Ecto neural progenitor cell (in vitro differentiated cells): ENCODE measurements at regions not wholly inside any gene's neighbourhood (a gene's known extent, or its start where the extent isn't known, plus 50 kb on each side); places are given as distances from the start of the nearest gene placed in this dataset.

Source experiments
- DNase-seq: peaks from one replicate; pipeline ENCODE4 v3.0.0-alpha.2; 2018; ENCODE audit warnings: low spot score

GRCh38 chr10:47190802-47191450 lies 109.1 kb upstream of the GDF10 start:
- DNase-seq, result no peak

GRCh38 chr10:47192273-47192672 lies 107.7 kb upstream of the GDF10 start:
- no peak for DNase-seq

GRCh38 chr10:47193666-47194065 lies 106.3 kb upstream of the GDF10 start:
- no peak for DNase-seq

GRCh38 chr10:47195274-47195885 lies 104.6 kb upstream of the GDF10 start:
- DNase-seq, result no peak

GRCh38 chr10:47196691-47197090 lies 103.3 kb upstream of the GDF10 start:
- no peak for DNase-seq

- DNase-seq, result no peak
These were observed 101.8 kb upstream of the GDF10 start for GRCh38 chr10:47198221-47198620.

GRCh38 chr10:47205192-47205591 lies 94.8 kb upstream of the GDF10 start:
- no peak for DNase-seq

- DNase-seq, result no peak
These were observed 93.3 kb upstream of the GDF10 start for GRCh38 chr10:47206449-47207280.

- DNase-seq, result no peak
These were observed 92.7 kb upstream of the GDF10 start for GRCh38 chr10:47207281-47207615.

GRCh38 chr10:47207894-47208469 lies 92.0 kb upstream of the GDF10 start:
- no peak for DNase-seq

GRCh38 chr10:47209466-47209865 lies 90.5 kb upstream of the GDF10 start:
- no peak for DNase-seq

GRCh38 chr10:47214520-47214919 lies 85.5 kb upstream of the GDF10 start:
- no peak for DNase-seq

GRCh38 chr10:47217113-47217512 lies 82.9 kb upstream of the GDF10 start:
- DNase-seq, result no peak

GRCh38 chr10:47218803-47219202 lies 81.2 kb upstream of the GDF10 start:
- no peak for DNase-seq

GRCh38 chr10:47222461-47222860 lies 77.5 kb upstream of the GDF10 start:
- no peak for DNase-seq

GRCh38 chr10:47223236-47223635 lies 76.8 kb upstream of the GDF10 start:
- no peak for DNase-seq

- no peak for DNase-seq
These were observed 75.3 kb upstream of the GDF10 start for GRCh38 chr10:47224546-47225218.

GRCh38 chr10:47225219-47225927 lies 74.6 kb upstream of the GDF10 start:
- no peak for DNase-seq

- no peak for DNase-seq
These were observed 73.9 kb upstream of the GDF10 start for GRCh38 chr10:47225928-47226645.

- no peak for DNase-seq
These were observed 69.5 kb upstream of the GDF10 start for GRCh38 chr10:47230482-47230881.

GRCh38 chr10:47230957-47231356 lies 69.0 kb upstream of the GDF10 start:
- DNase-seq, result no peak
